HuH-7.5 (cell line): ENCODE measurements at regions not wholly inside any gene's neighbourhood (a gene's known extent, or its start where the extent isn't known, plus 50 kb on each side); places are given as distances from the start of the nearest gene placed in this dataset.
A peak's percentile ranks its signal among the peaks of the same experiment; 100 is the strongest.
"Not testable (repeated sequence)": the region's sequence is repeated elsewhere in the genome, so short reads cannot be mapped to it uniquely, and the experiment has no call there.

ENCODE experiments used
- DNase-seq: peaks from one replicate; pipeline ENCODE4 v3.0.0; 2011; ENCODE audit warnings: low spot score

- DNase-seq: not testable (repeated sequence)
Measured at GRCh38 chr17:20683651-20684229, 104.2 kb downstream of the CDRT15L2 start.

- DNase-seq: not testable (repeated sequence)
Measured at GRCh38 chr17:20684975-20685374, 105.5 kb downstream of the CDRT15L2 start.

DNA sequence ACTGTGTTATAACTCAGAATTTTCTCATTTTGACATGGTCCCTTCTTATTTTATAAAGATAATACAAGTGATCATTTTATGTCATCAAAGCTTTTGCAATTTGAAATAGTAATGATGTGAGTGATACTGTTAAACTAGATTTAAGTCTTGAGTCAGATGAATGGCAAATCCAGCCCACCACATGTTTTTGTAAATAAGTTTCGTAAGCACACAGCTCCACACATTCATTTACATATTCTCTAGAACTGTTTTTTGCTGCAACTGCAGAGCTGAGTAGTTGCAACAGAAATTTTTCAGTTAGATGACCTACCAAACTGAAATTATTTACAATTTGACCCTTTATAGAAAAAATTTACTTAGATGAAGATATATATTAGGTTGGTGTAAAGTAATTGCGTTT lies 108.1 kb downstream of the CDRT15L2 start:
- not testable (repeated sequence) for DNase-seq

DNA sequence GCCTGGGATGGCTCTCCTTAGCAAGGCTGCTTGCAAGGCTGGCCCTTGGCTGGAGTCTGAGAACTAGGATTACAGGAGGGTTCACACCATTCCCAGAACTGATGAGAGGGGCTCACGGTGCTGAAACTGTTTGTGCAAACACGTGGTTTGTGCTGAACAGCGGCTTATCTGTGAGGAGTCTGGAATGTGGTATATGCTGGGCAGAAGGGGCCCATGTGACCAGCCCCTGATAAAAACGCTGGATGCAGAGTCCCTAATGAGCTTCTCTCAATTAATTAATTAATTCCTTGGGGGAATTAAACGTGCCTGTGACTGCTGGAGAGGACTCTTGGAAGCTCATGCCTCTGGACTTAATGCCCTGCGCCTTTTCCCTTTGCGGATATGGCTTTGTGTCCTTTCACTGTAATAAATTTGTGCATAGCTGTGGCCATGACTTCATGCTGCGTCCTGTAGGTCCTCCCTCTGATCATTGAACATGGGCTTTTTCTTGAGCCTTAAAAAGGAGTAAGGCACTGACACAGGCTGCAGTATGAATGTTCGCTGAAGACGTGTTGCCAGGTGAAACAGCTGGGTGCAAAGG lies 109.7 kb downstream of the CDRT15L2 start:
- DNase-seq: not testable (repeated sequence)

- DNase-seq: not testable (repeated sequence)
Measured at GRCh38 chr17:20692706-20693105, 113.2 kb downstream of the CDRT15L2 start.

- DNase-seq: not testable (repeated sequence)
Measured at GRCh38 chr17:20695871-20696270, 116.3 kb downstream of the CDRT15L2 start.

GRCh38 chr17:20698463-20699206 lies 119.1 kb downstream of the CDRT15L2 start:
- DNase-seq: not testable (repeated sequence)

GRCh38 chr17:20700528-20700927 lies 121.0 kb downstream of the CDRT15L2 start:
- DNase-seq: not testable (repeated sequence)

GRCh38 chr17:20701366-20701765 lies 121.8 kb downstream of the CDRT15L2 start:
- DNase-seq: not testable (repeated sequence)

DNA sequence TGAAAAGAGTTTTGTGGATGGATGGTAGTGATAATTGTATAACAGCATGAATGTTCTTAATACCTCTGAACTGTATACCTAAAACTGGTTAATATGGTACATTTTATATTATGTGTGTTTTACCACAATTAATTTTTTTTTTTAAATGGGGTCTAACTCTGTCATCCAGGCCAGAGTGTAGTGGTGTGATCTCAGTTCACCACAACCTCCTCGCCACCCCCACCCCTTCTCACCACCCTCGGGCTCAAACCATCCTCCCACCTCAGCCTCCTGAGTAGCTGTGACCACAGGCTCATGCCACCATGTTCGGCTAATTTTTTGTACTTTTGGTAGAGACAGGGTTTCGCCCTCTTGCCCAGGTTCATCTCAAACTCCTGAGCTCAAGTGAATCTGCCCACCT lies 123.2 kb downstream of the CDRT15L2 start:
- DNase-seq: no peak

- DNase-seq: no peak
Measured at GRCh38 chr17:20703781-20704180, 124.3 kb downstream of the CDRT15L2 start.

GRCh38 chr17:20705186-20705585 lies 125.7 kb downstream of the CDRT15L2 start:
- DNase-seq: not testable (repeated sequence)

DNA sequence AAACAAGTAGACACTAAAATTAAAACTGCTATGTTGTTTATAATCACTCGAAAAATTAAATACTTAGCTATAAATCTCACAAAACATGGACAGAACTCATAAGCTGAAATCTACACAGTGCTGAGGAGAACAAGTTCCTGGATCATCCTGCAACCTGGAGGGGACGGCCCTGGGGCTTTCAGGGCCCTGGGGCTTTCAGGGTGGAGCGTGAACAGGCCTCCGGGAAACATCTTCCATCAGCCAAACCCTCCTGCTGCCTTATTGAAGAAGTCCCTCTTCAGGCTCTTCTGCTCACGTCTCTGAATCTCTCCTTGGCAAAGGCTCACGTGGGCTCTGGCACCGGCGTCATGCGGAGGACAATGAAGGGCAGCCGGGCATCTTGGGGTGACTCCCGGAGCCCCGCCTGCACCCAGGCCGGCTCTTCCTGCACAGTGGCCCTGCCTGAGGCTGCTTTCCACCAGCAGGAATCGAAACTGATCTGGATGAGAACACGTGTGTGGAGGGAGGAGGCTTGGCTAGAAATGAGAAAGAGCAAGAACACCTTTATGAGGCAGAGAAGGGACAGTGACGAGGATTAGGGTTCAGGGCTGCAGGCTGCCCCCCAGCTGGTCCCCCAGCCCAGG lies 127.3 kb downstream of the CDRT15L2 start:
- DNase-seq: peak; percentile 2

DNA sequence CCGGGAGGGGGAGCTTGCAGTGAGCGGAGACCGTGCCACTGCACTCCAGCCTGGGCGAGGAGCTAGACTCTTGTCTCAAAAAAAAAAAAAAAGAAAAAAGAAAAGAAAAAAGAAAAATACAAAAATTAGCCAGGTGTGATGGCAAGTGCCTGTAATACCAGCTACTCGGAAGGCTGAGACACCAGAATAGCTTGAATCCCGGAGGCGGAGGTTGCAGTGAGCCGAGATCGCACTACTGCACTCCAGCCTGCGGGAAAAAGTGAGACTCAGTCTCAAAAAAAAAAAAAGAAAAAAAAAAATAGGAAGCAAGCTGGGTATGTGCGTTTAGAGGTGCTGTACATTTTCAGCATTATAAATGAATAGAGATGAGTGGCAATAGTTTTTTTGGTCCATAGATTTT lies 129.3 kb downstream of the CDRT15L2 start:
- not testable (repeated sequence) for DNase-seq

DNA sequence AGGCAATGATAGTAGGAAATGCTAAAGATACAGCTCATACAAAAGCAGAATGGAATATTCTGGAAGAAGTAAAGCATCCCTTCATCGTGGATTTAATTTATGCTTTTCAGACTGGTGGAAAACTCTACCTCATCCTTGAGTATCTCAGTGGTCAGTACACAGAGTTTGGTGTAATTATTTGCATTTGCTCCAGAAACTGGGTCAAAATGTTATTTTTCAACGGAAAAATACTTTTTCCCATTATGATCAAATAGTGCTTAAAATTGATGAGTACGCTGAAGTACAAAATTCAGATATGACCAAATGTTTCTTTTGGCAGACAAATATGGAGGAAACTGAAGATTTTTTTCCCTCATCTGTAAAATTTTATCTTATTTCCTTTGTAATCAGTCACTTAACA lies 137.0 kb downstream of the CDRT15L2 start:
- DNase-seq: not testable (repeated sequence)

DNA sequence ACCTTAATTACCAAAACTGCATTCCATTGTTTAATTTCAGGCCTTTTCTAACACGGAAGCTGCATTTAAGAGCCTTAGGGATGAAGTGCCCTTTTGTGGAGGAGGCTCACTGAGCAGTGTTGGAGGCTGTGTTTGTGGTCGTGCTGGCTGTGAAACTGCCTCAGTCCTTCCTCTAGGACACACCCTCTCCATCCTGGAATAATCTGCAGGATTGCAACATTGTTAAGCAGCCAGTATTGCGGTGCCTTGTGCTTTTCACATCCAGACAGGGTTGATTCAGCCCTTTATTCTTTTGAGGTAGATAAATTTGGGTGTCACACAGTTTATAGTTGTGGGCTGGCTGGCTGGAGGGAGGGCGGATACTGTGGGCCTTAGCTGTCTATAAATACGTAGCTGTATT lies 141.6 kb downstream of the CDRT15L2 start:
- no peak for DNase-seq

GRCh38 chr17:20724391-20724790 lies 144.9 kb downstream of the CDRT15L2 start:
- not testable (repeated sequence) for DNase-seq

DNA sequence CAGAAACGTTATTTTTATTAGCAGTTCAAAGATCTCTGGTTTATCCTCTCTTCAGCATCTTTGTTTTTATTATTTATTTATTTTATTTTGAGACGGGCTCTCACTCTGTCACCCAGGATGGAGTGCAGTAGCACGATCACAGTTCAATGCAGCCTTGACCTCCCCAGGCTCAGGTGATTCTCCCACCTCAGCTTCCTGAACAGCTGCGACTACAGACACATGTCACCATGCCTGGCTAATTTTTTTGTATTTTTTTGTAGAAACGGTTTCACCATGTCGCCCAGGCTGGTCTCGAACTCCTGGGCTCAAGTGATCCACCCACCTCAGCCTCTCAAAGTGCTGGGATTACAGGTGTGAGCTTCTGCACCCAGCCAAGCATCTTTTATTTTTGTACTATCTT lies 147.7 kb downstream of the CDRT15L2 start:
- DNase-seq: not testable (repeated sequence)

DNA sequence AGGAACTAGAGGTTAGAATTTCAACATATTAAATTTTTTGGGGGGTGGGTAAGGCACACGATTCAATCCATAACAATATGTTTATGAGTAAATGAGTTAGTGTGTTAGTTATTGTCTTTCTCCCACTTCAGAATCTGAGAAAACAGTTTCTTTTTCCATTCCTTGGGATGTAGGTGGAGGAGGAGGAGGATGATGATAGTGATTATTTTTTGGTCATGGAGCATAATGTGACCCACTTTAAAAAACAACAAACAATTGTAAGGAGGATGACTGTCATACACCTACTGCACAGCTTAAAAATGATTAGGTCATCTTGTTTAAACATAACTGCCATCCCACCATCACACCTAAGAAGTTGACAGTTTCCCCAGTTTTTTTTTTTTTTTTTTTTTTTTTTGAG lies 148.7 kb downstream of the CDRT15L2 start:
- DNase-seq: no peak

- not testable (repeated sequence) for DNase-seq
Measured at GRCh38 chr17:20731131-20731530, 151.6 kb downstream of the CDRT15L2 start.

DNA sequence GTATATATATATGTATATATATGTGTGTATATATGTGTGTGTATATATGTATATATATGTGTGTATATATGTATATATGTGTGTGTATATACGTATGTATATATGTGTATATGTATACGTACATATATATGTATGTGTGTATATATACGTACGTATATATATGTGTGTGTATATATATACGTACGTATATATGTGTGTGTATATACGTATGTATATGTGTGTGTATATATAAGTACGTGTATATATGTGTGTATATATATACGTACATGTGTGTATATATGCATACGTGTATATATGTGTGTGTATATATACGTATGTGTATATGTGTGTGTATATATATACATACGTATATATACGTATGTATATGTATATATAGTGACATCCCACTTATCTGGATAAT lies 154.4 kb downstream of the CDRT15L2 start:
- DNase-seq: no peak

DNA sequence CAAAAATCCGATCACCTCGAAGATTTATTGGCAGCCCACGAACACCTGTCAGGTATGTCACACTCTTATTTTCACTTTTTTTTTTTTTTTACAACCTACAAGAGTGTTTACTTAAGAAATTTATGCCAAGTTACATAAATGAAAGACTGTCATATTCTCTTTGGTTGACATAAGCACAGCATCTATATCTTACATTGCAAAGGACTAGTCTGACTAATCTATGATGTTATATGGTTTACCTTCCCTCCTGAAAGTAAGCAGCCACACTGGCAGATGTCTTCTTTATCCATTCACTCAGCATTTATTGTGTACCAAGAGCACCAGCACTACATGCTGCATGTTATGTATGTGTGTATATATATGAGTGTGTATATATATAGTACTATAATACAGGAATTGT lies 156.3 kb downstream of the CDRT15L2 start:
- no peak for DNase-seq

GRCh38 chr17:20737636-20738035 lies 158.1 kb downstream of the CDRT15L2 start:
- DNase-seq: not testable (repeated sequence)
